Hematopoietic multipotent progenitor cell treated with erythropoietin and hydrocortisone succinate and interleukin-3 and kit ligand, for 6 days (in vitro differentiated cells): ENCODE measurements at regions not wholly inside any gene's neighbourhood (a gene's known extent, or its start where the extent isn't known, plus 50 kb on each side); places are given as distances from the start of the nearest gene placed in this dataset.
"Not testable (repeated sequence)": the region's sequence is repeated elsewhere in the genome, so short reads cannot be mapped to it uniquely, and the experiment has no call there.

Experiments used
- DNase-seq: peaks from one replicate; pipeline ENCODE4 v3.0.0-alpha.2; 2015

DNA sequence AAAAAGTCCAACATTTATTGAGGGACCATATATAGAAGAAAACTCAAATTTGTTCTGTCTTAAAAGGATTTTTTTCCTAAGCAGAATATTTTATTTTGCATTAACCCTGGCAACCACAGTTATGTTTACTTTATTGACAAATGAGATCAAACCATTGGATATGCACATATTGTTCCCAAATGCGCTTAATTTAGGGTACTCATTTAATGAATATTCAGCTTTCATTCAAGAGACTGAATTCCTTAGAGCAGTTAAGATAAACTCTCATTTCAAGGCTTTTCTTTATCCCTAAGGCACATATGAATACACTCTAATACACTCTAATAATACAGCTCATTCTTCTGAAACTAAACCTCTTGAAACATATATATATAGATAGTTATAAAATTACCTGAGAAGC lies 150.2 kb downstream of the HMHB1 start:
- no peak for DNase-seq

- no peak for DNase-seq
These were observed 153.0 kb downstream of the HMHB1 start for GRCh38 chr5:143964919-143965318.

GRCh38 chr5:143966280-143966679 lies 154.3 kb downstream of the HMHB1 start:
- DNase-seq = no peak

DNA sequence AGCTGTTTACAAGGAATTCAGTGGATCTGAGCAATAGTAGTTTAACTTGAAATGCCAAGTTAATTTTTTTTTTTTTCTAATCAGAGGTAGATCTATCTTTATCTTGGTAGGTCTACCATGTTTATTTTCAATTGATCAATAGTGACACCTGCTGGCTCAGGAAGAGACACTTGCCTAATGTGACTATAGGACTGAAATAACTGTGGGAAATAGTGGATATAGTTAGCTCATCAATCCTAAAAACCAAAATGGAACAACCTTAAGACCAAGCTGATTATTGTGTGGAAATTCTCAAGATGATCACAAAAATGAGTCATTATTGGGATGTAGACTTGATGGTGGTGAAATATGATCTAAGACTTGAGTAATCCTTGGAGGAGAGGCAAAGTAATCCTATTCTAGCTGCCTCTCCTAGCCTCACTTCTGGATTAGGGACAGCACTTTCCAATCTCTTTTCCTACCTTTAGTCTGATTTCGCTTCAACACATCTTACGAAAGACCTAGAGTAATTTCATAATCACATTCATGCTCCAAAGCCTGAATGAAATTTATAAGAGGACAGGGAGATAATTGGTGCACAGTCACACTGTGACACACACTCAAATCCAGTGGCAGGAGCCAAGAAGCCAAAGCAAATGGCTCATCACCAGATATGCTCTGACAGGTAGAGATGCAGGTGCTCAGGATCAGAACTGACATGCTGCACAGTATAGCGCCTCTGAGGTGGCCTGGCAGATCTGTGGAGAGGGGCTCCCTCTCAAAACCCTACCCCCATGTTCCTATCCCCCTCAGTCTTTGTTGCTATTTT lies 156.3 kb downstream of the HMHB1 start:
- DNase-seq = peak; percentile 43

DNA sequence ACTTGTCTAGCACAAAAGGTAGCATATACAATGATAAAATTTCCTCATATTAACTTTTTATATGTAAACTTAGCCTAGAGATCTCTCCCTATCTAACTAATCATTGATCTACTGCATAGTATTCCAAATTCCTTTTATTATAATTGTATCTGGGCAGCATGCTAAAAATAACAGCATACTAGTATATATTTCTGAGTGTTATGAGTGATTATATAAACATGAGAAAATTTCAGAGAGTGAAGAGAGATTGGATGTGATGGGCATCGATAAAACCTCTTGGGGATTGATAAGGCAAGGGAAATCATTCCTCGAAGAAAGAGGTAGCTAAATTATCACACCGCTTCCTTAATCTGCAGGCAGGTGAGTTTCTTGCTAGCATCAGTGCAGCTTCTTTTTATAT lies 158.2 kb downstream of the HMHB1 start:
- no peak for DNase-seq

- DNase-seq = no peak
These were observed 160.1 kb downstream of the HMHB1 start for GRCh38 chr5:143972068-143972467.

- no peak for DNase-seq
These were observed 164.1 kb downstream of the HMHB1 start for GRCh38 chr5:143976055-143976454.

DNA sequence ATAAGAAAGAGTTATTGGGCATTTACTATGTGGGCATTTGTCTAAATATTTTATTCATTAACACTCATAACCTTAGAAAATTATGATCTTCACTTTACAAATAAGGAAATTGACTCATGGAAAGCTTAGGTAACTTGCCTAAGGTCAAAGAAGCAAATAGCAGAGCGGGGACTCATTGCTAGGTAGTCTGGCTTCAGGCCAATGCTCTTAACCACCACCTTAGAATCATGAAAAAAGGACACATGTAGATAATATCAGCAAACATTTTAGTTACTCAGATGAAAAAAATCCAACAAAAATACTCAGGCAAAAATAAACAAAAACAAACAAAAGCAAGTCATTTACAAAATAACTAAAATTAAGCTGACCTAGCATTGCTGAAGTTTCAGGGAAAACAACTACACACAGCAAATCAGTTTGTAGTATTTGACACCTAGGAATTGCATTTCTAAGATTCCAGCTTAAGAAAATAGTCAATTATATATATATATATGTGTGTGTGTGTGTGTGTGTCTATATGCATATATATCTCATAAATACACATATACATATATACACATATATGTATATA lies 166.0 kb downstream of the HMHB1 start:
- no peak for DNase-seq

GRCh38 chr5:143979044-143979690 lies 167.2 kb downstream of the HMHB1 start:
- no peak for DNase-seq

GRCh38 chr5:143980506-143980905 lies 168.5 kb downstream of the HMHB1 start:
- no peak for DNase-seq

GRCh38 chr5:143982957-143983356 lies 171.0 kb downstream of the HMHB1 start:
- DNase-seq = not testable (repeated sequence)

- no peak for DNase-seq
These were observed 174.0 kb downstream of the HMHB1 start for GRCh38 chr5:143985832-143986515.

GRCh38 chr5:143986516-143987212 lies 174.7 kb downstream of the HMHB1 start:
- no peak for DNase-seq

DNA sequence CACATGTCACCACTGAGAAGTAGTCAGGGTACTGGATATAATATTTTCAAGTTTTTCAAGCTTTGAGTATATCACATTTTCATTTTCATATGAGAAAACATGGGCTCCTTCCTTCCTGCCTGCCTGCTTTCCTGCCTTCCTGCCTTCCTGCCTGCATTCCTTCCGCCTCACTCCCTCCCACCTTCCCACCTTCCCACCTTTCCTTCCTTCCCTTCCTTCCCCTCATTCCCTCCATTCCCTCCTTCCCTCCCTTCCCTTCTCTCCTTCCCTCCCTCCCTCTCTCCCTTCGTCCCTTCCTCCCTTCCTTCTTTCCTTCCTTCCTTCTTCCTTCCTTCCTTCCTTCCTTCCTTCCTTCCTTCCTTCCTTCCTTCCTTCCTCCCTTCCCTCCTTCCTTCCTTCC lies 175.3 kb downstream of the HMHB1 start:
- no peak for DNase-seq

DNA sequence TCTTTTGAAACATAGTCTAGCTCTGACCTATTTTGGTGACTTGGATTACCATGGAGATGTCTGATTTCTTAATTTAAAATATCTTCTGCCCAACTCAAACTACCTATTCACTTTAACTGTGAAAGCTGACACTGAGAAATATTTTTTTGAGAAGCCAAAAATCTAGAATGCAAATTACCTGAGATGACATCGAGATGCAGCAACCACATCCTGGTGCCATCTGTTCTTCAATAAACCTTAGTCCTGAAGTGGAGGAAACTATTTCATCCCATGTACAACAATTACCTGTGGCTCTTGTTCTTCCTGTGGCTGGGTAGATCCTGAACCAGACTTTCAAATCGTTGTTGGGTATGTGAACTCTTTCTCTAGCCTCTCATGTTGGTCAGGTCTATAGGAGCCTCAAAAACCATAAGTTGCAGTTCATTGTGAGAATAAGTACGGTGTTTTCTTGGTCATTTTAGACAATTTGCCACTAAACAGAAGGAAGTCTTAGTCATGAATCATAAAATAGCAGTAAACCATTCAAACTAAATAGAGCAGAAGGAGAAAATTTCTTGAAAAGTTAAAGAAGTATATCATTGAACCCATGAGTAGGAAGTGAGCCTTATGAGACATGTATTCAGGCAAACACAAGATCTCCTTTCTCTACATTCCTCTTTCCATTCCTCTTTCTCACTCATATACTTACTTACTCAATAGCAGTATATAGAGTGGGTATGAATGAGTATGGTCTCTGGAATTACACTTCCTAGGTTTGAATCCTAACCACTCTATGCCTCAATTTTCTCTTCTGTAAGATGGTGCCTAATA lies 176.0 kb downstream of the HMHB1 start:
- no peak for DNase-seq

GRCh38 chr5:143992496-143992895 lies 178.0 kb downstream of the YIPF5 start:
- DNase-seq = no peak

GRCh38 chr5:144002876-144003275 lies 167.6 kb downstream of the YIPF5 start:
- DNase-seq = no peak

DNA sequence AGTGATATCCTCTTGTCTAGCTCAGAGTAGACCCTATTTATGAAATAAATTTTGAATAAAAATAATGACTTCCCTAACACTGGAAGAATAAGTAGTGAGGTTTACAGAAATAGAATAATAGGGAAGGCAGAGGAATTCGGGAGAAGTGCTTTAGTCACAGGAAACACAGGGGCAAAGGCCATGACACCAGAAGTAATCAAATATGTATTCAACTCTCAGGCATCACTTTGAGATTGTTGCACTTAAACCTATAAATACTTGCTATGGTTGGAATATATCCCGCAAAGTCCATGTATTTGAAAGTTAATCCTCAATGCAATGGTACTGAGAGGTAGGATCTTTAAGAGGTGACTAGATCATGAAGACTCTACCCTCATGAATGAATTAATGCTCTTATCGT lies 166.8 kb downstream of the YIPF5 start:
- no peak for DNase-seq

DNA sequence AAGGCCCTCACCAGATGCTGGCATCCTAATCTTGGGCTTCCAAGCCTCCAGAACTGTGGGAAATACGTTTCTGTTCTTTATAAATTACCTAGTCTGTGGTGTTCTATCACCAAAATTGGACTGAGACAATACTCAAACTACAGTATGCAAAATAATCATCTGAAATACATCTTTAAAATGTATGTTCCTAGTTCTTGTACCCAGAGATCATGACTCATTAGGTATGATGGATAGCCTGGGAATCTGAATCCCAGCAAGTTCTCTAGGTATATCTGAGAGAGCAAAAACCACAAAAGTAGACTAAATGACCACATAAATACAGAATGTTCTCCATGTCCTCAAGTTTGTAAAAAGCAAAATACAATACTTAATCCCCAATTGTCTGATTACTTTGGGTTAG lies 166.3 kb downstream of the YIPF5 start:
- no peak for DNase-seq

DNA sequence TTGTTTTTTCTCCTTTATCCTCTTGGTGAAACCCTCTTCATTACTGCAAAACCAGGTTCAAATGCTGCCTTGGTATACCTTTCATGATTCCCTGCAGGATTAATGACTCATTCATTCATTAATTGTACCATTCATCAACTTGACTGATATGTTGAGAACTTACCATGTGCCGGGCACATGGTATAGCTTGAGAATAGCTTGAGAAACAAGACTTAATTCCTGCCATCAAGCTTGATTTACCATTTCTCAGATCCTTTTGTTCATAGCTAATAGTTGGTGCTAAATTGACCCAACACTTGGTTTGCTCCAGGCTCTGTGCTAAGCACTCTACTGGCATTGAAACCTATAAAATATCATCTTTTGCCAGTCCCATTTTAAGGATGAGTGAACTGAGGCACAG lies 165.7 kb downstream of the YIPF5 start:
- no peak for DNase-seq

DNA sequence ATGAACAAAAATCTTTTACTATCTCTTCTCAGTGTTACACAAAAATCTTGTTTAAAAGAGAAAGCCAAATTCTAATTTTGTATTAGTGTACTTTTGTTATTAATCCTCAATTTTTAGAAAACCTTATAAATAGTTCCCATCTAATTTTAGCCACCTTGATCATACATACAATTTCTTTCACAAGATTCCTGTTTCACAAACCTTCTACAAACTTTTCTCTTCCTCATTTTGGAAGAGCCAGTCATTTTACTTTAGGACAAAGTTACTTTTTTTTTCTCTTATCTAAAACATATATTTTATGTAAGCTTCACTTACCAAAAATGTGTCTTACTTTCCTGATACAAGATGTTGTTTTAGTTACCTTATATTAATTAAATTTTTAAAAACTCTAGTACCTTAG lies 161.3 kb downstream of the YIPF5 start:
- DNase-seq = no peak

GRCh38 chr5:144011388-144011787 lies 159.1 kb downstream of the YIPF5 start:
- no peak for DNase-seq
